ENCODE measurements at regions not wholly inside any gene's neighbourhood (a gene's known extent, or its start where the extent isn't known, plus 50 kb on each side); places are given as distances from the start of the nearest gene placed in this dataset.

GRCh38 chr13:90709319-90709718, 638.2 kb upstream of the MIR17HG start:
- TF ChIP-seq CTCF (conservative IDR thresholded peaks at IDR 0.05) (no peak), EZH2 (IDR thresholded peaks at IDR 0.05; ENCODE audit: low read depth) (no peak)
